Cardiac fibroblast (primary cell): ENCODE measurements at regions not wholly inside any gene's neighbourhood (a gene's known extent, or its start where the extent isn't known, plus 50 kb on each side); places are given as distances from the start of the nearest gene placed in this dataset.

Source experiments
- DNase-seq, 2 donors: peaks; one replicate each; pipeline versions ENCODE4 v3.0.0 to v3.0.0-alpha.2; 2010; ENCODE audit warnings: low read depth in 2 of 2
- H3K4me3 ChIP-seq, 2 donors: replicated peaks in 1 of 2; 1 replicate in 1 of 2; 2 replicates in 1 of 2; pipeline ENCODE4 v1.5.1; 2011; ENCODE audit warnings: low read depth in 2 of 2, low read length in 2 of 2, mild to moderate bottlenecking in 2 of 2, moderate library complexity in 1 of 2
- TF ChIP-seq, protein P1 (sequence below): IDR thresholded peaks from one replicate; pipeline ENCODE4 v1.5.1; 2011; ENCODE audit warnings: low read depth, mild to moderate bottlenecking, low read length, inconsistent platforms

- no peak for DNase-seq
- TF ChIP-seq, protein P1, sequence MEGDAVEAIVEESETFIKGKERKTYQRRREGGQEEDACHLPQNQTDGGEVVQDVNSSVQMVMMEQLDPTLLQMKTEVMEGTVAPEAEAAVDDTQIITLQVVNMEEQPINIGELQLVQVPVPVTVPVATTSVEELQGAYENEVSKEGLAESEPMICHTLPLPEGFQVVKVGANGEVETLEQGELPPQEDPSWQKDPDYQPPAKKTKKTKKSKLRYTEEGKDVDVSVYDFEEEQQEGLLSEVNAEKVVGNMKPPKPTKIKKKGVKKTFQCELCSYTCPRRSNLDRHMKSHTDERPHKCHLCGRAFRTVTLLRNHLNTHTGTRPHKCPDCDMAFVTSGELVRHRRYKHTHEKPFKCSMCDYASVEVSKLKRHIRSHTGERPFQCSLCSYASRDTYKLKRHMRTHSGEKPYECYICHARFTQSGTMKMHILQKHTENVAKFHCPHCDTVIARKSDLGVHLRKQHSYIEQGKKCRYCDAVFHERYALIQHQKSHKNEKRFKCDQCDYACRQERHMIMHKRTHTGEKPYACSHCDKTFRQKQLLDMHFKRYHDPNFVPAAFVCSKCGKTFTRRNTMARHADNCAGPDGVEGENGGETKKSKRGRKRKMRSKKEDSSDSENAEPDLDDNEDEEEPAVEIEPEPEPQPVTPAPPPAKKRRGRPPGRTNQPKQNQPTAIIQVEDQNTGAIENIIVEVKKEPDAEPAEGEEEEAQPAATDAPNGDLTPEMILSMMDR = no peak
- no peak overlapping the region for H3K4me3 ChIP-seq
Measured at GRCh38 chr1:57722285-57722978, 298.6 kb upstream of the DAB1 start.

DNA sequence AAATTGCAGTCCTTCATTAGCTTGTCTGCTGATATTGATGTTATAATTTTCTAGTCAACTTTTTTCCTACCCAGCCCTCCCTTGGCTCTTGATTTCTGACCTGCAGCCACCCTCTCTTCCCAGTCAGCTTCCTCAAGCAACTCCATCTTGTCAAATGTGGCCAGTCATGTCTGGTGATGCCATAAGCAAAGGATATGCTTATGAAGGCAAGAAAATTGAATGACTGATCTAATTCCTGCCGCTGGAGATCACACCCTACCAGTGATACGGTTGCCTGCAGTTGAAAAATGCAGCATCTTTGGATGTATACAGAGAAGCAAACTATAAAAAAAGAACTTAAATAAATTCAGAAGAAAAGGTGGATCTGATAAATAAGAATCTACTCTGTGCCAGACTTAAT lies 297.1 kb upstream of the DAB1 start:
- DNase-seq = no peak
- no peak overlapping the region for H3K4me3 ChIP-seq
- TF ChIP-seq, protein P1 = no peak

DNA sequence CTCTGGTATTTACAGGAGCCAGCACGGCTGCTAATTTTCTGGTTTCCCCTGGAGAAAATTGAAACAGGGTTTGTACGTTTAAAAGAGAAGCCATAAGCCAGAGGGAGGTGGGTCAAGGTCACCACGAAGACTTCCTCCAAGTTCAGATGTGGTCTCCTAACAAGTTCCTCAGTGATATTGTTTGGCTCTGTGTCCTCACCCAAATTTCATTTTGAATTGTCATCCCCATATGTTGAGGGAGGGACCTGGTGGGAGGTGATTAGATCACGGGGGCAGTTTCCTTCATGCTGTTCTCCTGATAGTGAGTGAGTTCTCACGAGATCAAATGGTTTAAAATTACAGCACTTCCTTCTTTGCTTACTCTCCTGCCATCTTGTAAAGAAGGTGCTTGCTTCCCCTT lies 295.4 kb upstream of the DAB1 start:
- no peak for DNase-seq

GRCh38 chr1:57713501-57713900 lies 289.6 kb upstream of the DAB1 start:
- no peak for DNase-seq
- H3K4me3 ChIP-seq = no peak overlapping the region
- TF ChIP-seq, protein P1 = no peak

More for the DNA sequence above, 295.4 kb upstream of the DAB1 start:
- TF ChIP-seq, protein P1 = no peak
- no peak overlapping the region for H3K4me3 ChIP-seq

DNA sequence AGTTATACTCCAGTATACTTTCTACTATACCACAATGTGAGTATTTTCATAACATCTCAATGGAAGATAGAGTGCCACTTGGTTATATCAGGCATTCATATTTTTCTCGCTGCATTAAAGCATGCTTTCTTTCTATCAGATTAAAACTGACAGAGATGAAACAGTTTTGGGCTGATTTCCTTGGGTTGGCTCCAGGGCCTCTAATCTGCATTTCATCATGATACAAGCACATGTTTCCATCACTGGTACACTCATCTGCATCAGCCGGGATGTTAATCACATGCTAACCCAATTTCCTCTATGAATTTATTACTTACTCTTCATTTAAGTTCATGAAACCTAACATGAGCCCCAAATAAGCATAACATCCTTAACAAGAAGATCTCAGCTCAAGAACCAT lies 289.0 kb upstream of the DAB1 start:
- no peak overlapping the region for H3K4me3 ChIP-seq
- TF ChIP-seq, protein P1 = no peak
- no peak for DNase-seq

- TF ChIP-seq, protein P1 = no peak
- DNase-seq = no peak
Measured at GRCh38 chr1:57711326-57711725, 287.5 kb upstream of the DAB1 start.

DNA sequence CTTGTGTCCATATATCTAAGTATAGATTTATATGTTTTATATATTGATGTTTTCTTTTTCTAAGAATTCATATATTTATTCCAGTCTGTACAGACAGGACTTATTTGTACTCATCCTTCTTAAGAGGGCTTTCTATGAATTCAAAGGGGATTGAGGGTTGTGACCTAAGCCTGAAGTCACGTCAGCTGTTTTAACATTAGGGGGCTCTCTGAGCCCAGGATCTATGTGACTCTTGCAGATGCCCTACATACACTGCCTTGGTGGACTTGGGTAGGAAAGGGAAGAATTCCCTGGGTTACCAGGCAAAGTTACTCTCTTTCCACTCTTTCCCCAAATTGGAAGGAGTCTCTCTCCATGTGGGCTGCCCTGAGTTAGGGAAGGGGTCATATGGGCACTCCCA lies 283.8 kb upstream of the DAB1 start:
- TF ChIP-seq, protein P1 = no peak
- no peak overlapping the region for H3K4me3 ChIP-seq
- DNase-seq = no peak

More at GRCh38 chr1:57711326-57711725, 287.5 kb upstream of the DAB1 start:
- no peak overlapping the region for H3K4me3 ChIP-seq
